SH-SY5Y (cell line): ENCODE measurements at regions not wholly inside any gene's neighbourhood (a gene's known extent, or its start where the extent isn't known, plus 50 kb on each side); places are given as distances from the start of the nearest gene placed in this dataset.

Source experiments
- GATA2 ChIP-seq: IDR thresholded peaks from 2 replicates; pipeline ENCODE4 v1.6.1; 2011; ENCODE audit warnings: mild to moderate bottlenecking, low read depth, low read length
- GATA3 ChIP-seq: IDR thresholded peaks from 2 replicates; pipeline ENCODE4 v1.6.1; 2011; ENCODE audit warnings: low read depth, mild to moderate bottlenecking, low read length, moderate library complexity

DNA sequence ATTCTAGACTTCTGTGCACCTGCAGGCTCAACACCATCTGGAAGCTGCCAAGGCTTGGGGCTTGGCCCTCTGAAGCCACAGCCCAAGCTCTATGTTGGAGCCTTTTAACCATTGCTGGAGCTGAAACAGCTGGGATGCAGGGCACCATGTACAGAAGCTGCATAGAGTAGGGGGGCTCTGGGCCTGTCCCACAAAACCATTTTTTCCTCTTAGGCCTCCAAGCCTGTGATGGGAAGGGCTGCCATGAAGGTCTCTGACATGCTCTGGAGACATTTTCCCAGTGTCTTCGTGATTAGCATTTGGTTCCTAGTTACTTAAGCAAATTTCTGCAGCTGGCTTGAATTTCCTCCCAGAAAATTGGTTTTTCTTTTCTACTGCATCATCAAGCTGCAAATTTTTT lies 999.3 kb upstream of the GRIA3 start:
- TF ChIP-seq GATA2, result no peak
- no peak for TF ChIP-seq GATA3
